SU-DHL-6 (cell line): ENCODE measurements at regions not wholly inside any gene's neighbourhood (a gene's known extent, or its start where the extent isn't known, plus 50 kb on each side); places are given as distances from the start of the nearest gene placed in this dataset.

Source experiments
- H2AFZ ChIP-seq: fragments of 200-600 bp; sonication (generic); 2 replicates; pipeline ENCODE4 v1.6.1; 2014; ENCODE audit warnings: low read depth, mild to moderate bottlenecking, moderate library complexity, mixed read lengths, antibody characterized with exemption, low read length; ENCODE audit not compliant: severe bottlenecking
- H3F3A ChIP-seq: fragments of 200-600 bp; shearing (Covaris generic); 2 replicates; pipeline ENCODE4 v1.6.0; 2016; ENCODE audit warnings: antibody characterized with exemption, mild to moderate bottlenecking; ENCODE audit not compliant: insufficient read depth
- H3K27ac ChIP-seq: fragments of 200-600 bp; sonication (generic); 2 replicates; pipeline ENCODE4 v1.5.1; 2016; ENCODE audit warnings: low read depth, mild to moderate bottlenecking, low read length, moderate library complexity, mixed read lengths
- H3K27me3 ChIP-seq: fragments of 200-600 bp; sonication (generic), shearing (Covaris generic); 2 replicates; pipeline ENCODE4 v1.6.0; 2014; ENCODE audit warnings: mild to moderate bottlenecking, low read length
- H3K36me3 ChIP-seq: fragments of 200-600 bp; sonication (generic); 2 replicates; pipeline ENCODE4 v1.6.1; 2014; ENCODE audit warnings: mild to moderate bottlenecking, low read length, mixed read lengths
- H3K4me2 ChIP-seq: fragments of 300-600, 200-600 bp; shearing (Covaris generic), sonication (generic); 2 replicates; pipeline ENCODE4 v1.6.0; 2014; ENCODE audit warnings: low read length, low read depth, mild to moderate bottlenecking; ENCODE audit not compliant: poor library complexity, severe bottlenecking
- H3K4me3 ChIP-seq: fragments of 200-600 bp; sonication (generic); 2 replicates; pipeline ENCODE4 v1.5.1; 2014; ENCODE audit warnings: antibody characterized with exemption, low read length, mild to moderate bottlenecking, mixed read lengths; ENCODE audit not compliant: insufficient read depth, poor library complexity, severe bottlenecking
- H3K79me2 ChIP-seq: fragments of 200-600 bp; sonication (generic); 2 replicates; pipeline ENCODE4 v1.6.1; 2014; ENCODE audit warnings: mild to moderate bottlenecking, low read length, moderate library complexity; ENCODE audit not compliant: insufficient read depth
- H3K9ac ChIP-seq: fragments of 200-600 bp; sonication (generic); 2 replicates; pipeline ENCODE4 v1.7.0; 2014; ENCODE audit warnings: mild to moderate bottlenecking, low read length
- H3K9me2 ChIP-seq: fragments of 200-600 bp; sonication (generic); replicated peaks from 2 replicates; pipeline ENCODE4 v1.6.1; 2014; ENCODE audit warnings: low read length; ENCODE audit not compliant: insufficient read depth
- H3K9me3 ChIP-seq: fragments of 200-600 bp; sonication (generic); 2 replicates; pipeline ENCODE4 v1.6.1; 2014; ENCODE audit warnings: low read length, mixed read lengths; ENCODE audit not compliant: insufficient read depth
- H4K20me1 ChIP-seq: fragments of 200-600 bp; sonication (generic); 2 replicates; pipeline ENCODE4 v1.6.1; 2014; ENCODE audit warnings: low read depth, mild to moderate bottlenecking, antibody characterized with exemption, low read length, moderate library complexity, mixed read lengths
- CTCF ChIP-seq: fragments of 200-600 bp; sonication (generic); IDR thresholded peaks from one replicate; pipeline ENCODE4 v1.5.1; 2017; ENCODE audit warnings: antibody characterized with exemption, mild to moderate bottlenecking, low read length, moderate library complexity; ENCODE audit not compliant: insufficient read depth, poor library complexity, severe bottlenecking
- EZH2phosphoT487 ChIP-seq: fragments of 200-600 bp; sonication (generic), shearing (Covaris generic); conservative IDR thresholded peaks from 2 replicates; pipeline ENCODE4 v1.6.1; 2018; ENCODE audit warnings: mild to moderate bottlenecking, antibody characterized with exemption, low read length, moderate library complexity, mixed read lengths

GRCh38 chr9:84404095-84404686, 63.6 kb upstream of the SLC28A3 start:
- Histone ChIP-seq H3K4me3 (no peak overlapping the region), H2AFZ (no peak overlapping the region), H3K27ac (no peak overlapping the region), H3K4me2 (no peak overlapping the region), H3K36me3 (no peaks in the 10 kb centered on the region), H3F3A (no peaks in the 10 kb centered on the region), H3K27me3 (no peaks in the 10 kb centered on the region), H3K9ac (no peak overlapping the region), H3K79me2 (no peaks in the 10 kb centered on the region), H3K9me3 (no peaks in the 10 kb centered on the region), H3K9me2 (no peaks in the 10 kb centered on the region), H4K20me1 (no peaks in the 10 kb centered on the region)
- TF ChIP-seq CTCF = peak; percentile 51
- no peak for TF ChIP-seq EZH2phosphoT487

GRCh38 chr9:84405667-84406066, 65.1 kb upstream of the SLC28A3 start:
- no peaks in the 10 kb centered on the region for H3K9me2 ChIP-seq
- no peak overlapping the region for H2AFZ ChIP-seq
- H3F3A ChIP-seq = no peaks in the 10 kb centered on the region
- no peak for TF ChIP-seq CTCF
- no peak overlapping the region for H3K4me2 ChIP-seq
- no peaks in the 10 kb centered on the region for H3K79me2 ChIP-seq
- H3K4me3 ChIP-seq = no peak overlapping the region
- H3K27me3 ChIP-seq = no peaks in the 10 kb centered on the region
- no peak overlapping the region for H3K27ac ChIP-seq
- no peak overlapping the region for H3K9ac ChIP-seq
- H4K20me1 ChIP-seq = no peaks in the 10 kb centered on the region
- no peaks in the 10 kb centered on the region for H3K36me3 ChIP-seq
- H3K9me3 ChIP-seq = no peaks in the 10 kb centered on the region

- Histone ChIP-seq H2AFZ (no peak overlapping the region), H3K4me3 (no peak overlapping the region), H3K79me2 (no peaks in the 10 kb centered on the region), H4K20me1 (no peaks in the 10 kb centered on the region), H3K36me3 (no peaks in the 10 kb centered on the region), H3K27me3 (no peaks in the 10 kb centered on the region), H3K9me3 (no peaks in the 10 kb centered on the region), H3K4me2 (no peak overlapping the region), H3K27ac (no peak overlapping the region), H3K9me2 (no peaks in the 10 kb centered on the region), H3F3A (no peaks in the 10 kb centered on the region), H3K9ac (no peak overlapping the region)
- TF ChIP-seq CTCF = no peak
- TF ChIP-seq EZH2phosphoT487 = no peak
Measured at GRCh38 chr9:84408416-84408815, 67.9 kb upstream of the SLC28A3 start.
